Fibroblast of lung (primary cell): ENCODE measurements at regions not wholly inside any gene's neighbourhood (a gene's known extent, or its start where the extent isn't known, plus 50 kb on each side); places are given as distances from the start of the nearest gene placed in this dataset.

Source experiments
- EZH2 ChIP-seq: IDR thresholded peaks from 2 replicates; pipeline ENCODE4 v1.5.1; 2012; ENCODE audit warnings: low read length, control low read depth, mild to moderate bottlenecking; ENCODE audit errors: missing control alignments
- TF ChIP-seq, protein P1 (sequence below), 2 donors: IDR thresholded peaks in 1 of 2; conservative IDR thresholded peaks in 1 of 2; 1 replicate in 1 of 2; 2 replicates in 1 of 2; pipeline ENCODE4 v1.5.1; 2011 to 2012; ENCODE audit warnings: low read length in 2 of 2, control low read depth in 1 of 2, inconsistent platforms in 1 of 2, low read depth in 1 of 2, mild to moderate bottlenecking in 1 of 2

- no peak for TF ChIP-seq EZH2
- TF ChIP-seq, protein P1, sequence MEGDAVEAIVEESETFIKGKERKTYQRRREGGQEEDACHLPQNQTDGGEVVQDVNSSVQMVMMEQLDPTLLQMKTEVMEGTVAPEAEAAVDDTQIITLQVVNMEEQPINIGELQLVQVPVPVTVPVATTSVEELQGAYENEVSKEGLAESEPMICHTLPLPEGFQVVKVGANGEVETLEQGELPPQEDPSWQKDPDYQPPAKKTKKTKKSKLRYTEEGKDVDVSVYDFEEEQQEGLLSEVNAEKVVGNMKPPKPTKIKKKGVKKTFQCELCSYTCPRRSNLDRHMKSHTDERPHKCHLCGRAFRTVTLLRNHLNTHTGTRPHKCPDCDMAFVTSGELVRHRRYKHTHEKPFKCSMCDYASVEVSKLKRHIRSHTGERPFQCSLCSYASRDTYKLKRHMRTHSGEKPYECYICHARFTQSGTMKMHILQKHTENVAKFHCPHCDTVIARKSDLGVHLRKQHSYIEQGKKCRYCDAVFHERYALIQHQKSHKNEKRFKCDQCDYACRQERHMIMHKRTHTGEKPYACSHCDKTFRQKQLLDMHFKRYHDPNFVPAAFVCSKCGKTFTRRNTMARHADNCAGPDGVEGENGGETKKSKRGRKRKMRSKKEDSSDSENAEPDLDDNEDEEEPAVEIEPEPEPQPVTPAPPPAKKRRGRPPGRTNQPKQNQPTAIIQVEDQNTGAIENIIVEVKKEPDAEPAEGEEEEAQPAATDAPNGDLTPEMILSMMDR (conservative IDR thresholded peaks at IDR 0.05 in 1 of 2, IDR thresholded peaks at IDR 0.05 in 1 of 2; ENCODE audit: low read depth in 1 of 2, low read length in 2 of 2), result no peak
Measured at GRCh38 chr5:67311701-67312100, 115.1 kb upstream of the CD180 start.
